ENCODE measurements at regions not wholly inside any gene's neighbourhood (a gene's known extent, or its start where the extent isn't known, plus 50 kb on each side); places are given as distances from the start of the nearest gene placed in this dataset.
"Not testable (repeated sequence)": the region's sequence is repeated elsewhere in the genome, so short reads cannot be mapped to it uniquely, and the experiment has no call there.

DNA sequence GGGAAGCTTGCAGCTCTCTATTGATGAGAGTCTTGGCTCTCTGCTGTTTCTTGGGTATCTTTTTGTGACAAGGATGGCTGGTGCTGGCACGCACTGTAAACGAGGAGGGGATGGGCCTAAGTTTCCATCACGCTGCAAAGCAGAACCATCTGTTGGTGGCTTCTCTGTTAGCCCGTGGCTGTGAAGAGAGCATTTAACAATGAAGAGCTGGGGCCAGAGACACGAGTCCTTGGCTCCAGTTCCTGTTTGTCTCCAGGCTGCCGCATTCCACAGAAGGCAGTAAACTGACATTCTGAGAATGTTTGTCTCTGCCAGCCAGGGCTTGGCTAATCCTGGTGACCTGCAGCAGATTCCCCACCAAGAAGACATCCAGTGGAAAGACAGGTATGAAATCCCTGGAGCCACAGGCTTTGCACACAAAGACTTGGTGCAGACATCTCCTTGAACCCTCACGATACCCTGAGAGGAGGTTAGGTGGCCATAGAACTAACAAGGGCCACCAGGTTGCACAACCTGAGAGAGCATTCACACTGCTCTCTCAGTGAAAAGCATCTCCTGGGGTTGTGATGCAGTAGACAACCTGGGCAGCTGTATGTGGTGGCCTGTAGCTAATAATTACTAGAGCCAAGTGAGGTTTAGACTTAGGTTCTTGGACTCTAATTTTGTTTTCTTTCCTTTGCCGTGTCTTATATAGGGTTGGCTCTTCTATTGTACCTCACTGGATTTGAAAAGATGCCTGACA lies 130.9 kb downstream of the ASB7 start:
- no peak for DNase-seq (ENCODE audit: low read depth, low spot score)
- peak overlapping the region; percentile 82 for H3K27ac ChIP-seq

DNA sequence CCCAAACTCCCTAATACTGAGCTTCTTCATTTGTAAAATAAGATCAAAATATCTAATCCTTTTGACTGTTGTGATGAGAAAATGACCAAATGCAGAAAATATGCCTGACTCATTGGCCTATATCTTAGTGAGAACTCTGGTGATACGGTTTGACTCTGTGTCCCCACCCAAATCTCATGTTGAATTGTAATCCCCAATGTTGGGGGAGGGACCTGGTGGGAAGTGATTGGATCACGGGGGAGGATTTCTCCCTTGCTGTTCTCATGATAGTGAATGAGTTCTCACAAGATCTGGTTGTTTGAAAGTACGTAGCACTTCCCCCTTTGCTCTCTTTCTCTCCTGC lies 131.4 kb downstream of the ASB7 start:
- peak overlapping the region; percentile 82 for H3K27ac ChIP-seq

DNA sequence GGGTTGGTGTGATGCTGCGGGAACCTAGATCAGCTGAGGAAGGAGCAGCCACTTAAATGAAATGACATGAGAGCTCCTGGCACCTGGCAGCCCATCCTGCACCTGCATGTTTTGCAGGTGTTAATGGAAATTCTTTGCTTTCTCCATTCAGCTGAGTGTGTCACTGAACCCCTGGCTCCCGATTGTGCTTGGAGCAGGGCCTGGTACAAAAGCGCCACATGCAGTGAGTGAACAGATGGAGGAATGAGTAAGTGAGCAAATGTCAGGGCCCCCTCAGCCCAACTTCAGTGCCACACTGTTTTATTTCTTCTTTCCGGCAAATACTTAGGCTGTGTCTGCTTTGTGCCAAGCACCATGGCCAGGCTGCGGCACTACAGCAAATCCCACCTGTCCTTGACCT lies 132.2 kb downstream of the ASB7 start:
- no peak for DNase-seq (ENCODE audit: low read depth, low spot score)
- H3K27ac ChIP-seq = peak overlapping the region; percentile 82

More for the DNA sequence above, 131.4 kb downstream of the ASB7 start:
- not testable (repeated sequence) for DNase-seq (ENCODE audit: low read depth, low spot score)

DNA sequence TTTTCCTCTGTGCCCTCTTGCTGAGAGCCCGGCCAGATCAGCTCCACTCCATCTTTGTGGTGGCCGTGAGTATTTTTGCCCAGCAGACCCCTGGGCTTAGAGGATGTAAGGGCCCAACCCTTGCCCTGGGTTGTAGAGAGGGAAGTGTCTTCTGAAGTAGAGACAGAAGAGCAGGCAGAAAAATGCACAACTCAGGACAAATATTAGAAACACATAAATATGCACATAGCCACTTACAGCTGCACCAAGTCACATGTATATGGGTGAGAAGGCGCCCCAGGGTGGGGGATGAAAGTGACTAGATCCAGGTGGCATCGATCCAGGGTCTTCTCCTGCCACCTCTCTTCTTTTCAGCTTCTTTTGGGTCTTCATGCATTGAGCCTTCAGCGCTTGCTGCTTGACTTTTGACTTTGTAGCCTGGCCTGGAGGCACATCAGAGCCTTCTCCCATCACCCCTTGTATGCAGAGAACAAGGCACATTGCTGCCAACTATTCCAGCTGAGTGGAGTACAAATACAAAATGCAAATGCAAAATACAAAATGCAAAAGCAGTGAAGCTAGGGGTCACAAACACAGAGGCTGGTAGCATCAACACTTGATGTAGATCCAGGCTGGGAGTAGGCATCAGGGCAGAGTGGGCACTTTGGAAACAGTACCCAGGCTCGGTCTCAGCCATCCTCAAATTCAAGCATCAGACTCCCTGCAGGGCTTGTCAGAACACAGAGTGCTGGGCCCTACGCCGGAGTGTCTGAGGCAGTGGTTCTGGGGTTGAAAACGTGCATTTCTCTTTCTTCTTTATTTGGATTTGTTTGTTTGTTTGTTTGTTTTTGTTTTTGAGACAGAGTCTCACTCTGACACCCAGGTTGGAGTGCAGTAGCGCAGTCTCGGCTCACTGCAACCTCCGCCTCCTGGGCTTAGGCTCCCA lies 133.0 kb downstream of the ASB7 start:
- DNase-seq (ENCODE audit: low read depth, low spot score) = no peak
- H3K27ac ChIP-seq = no peak overlapping the region

DNA sequence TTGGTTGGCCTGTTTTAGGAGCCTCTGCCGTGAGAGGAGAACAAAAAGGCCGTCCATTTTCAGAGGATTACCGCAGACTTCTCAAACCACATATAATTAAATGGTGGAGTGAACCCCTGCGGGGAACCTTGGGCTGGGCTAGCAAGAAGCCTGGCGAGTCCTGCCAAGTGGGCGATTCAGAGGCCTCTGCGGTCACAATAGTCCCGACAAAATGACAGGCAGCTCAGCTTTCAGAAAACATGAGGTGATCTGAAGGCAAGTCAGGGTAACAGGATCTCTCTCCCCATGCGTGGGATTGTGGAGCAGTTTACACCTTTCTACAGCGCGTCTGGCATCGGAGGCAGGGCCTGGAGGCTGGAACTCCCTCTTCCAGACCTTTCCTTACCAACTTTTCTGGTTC lies 134.8 kb downstream of the ASB7 start:
- no peak overlapping the region for H3K27ac ChIP-seq
- no peak for DNase-seq (ENCODE audit: low read depth, low spot score)

DNA sequence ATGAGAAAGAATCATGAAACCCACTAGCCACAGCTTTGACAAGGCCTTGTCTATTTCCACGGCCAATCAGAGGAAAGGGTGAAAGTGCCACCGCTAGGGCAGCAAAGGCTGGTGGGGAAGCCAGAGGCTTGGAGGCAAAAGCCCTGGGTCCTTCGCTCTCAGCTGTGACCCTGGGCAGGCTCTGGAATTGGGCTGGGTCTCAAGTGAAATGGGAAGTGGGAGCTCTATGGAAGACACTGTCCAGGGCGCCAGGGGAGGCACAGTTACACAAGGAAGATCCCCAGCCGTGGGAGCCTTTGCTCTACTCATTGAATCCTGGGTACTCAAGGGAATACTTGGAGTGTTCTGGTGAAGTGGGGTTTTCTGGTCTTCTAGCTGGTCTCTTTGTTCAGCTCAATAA lies 136.2 kb downstream of the ASB7 start:
- no peak for DNase-seq (ENCODE audit: low read depth, low spot score)
- H3K27ac ChIP-seq = no peak overlapping the region

DNA sequence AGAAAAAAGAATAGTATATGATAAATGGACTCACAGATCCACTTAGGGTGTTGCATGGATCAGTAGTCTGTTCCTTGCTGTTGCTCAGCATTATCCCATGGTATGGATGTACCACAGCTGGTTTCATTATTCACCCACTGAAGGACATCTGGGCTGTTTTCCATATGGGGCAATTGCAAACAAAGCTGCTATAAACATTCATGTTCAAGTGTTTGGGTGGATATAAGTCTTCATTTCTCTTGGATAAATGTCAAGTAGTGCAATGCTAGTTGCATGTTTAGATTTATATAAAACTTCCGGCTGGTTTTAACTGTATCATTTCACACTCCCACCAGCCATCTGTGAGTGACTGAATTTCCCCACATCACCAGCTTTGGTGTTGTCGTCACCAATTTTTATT lies 137.7 kb downstream of the ASB7 start:
- no peak overlapping the region for H3K27ac ChIP-seq
- no peak for DNase-seq (ENCODE audit: low read depth, low spot score)

DNA sequence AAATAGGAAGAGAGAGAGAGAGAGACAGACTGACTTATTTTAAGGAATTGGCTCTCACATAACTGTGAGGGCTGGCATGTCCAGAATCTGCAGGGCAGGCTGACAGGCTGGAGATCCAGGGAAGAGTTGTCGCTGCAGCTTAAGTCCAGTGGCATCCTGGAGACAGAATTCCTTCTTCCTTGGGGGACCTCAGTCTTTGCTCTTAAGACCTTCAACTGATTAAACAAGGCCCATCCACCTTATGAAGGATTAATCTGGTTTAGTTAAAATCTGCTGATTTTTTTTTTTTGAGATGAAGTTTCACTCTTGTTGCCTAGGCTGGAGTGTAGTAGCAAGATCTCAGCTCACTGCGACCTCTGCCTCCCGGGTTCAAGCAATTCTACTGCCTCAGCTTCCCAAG lies 128.0 kb upstream of the ALDH1A3 start:
- H3K27ac ChIP-seq = no peak overlapping the region
- DNase-seq (ENCODE audit: low read depth, low spot score) = no peak

DNA sequence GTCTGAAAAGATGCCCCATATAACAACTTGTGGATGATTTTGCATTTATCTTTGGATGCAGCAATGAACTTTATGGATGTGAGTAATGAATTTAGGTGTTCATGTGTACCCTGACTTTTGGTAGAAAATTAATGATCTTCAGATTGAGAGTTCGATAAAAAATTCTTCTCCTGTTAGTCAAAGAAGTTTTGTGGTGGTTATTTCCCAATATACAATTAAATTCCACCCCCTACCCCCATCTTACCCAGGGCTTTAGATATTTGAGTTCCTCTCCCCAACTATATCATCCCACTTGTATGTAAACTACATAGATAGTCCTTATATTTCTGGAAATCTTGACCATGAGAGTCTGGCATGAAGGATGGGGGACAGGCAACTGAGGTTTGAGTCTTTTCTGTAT lies 126.1 kb upstream of the ALDH1A3 start:
- no peak overlapping the region for H3K27ac ChIP-seq
- no peak for DNase-seq (ENCODE audit: low read depth, low spot score)

DNA sequence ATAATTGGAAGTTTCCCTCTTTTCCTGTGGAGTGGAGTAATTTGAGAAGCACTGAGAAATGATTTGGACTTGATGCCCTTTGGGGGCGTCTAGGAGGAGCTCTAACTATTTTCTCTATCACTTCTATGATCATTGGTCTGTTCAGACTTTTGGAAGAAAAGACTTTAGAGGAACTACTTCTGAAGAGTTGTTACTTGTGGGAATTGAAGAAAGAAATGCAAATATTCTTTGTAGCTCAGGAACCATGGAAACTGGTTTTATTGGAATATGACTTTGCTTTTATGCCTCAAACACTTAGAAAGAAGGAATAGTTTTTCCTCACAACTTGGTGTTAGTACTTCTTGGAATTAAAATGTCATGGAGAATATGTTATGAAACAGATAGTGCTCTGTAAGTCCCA lies 122.0 kb upstream of the ALDH1A3 start:
- no peak overlapping the region for H3K27ac ChIP-seq
- DNase-seq (ENCODE audit: low read depth, low spot score) = no peak

DNA sequence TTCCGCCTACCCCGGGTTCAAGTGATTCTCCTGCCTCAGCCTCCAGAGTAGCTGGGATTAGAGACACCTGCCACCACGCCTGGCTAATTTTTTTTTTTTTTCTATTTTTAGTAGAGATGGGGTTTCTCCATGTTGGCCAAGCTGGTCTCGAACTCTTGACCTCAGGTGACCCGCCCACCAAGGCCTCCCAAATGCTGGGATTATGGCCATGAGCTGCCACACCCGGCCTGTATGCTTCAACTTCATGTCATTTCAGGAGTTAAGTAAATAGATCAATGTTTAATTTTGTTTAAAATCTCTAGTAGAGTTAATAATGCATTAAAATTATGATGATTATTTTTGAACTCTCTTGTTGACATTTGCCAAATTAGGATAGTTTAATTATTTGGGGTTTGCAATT lies 121.1 kb upstream of the ALDH1A3 start:
- no peak for DNase-seq (ENCODE audit: low read depth, low spot score)
- no peak overlapping the region for H3K27ac ChIP-seq

DNA sequence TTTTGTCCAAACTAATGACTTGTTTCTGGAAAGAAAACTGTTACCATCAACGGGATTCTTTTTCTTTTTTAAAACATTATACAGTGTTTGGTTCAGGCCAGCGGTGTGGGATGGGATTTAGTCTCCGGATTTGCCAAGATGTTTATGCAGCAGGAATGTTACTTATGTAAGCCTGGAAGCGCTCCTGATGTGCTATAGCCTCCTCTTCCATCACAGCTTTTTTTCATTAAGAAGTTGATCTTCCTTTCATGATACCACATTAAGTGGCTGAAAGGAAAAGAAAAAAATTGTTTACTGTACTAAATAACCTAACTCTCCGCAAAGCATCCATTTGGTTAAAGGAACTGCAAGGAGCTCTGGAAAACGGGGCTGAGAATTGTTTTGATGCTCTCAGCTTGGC lies 120.5 kb upstream of the ALDH1A3 start:
- peak overlapping the region; percentile 6 for H3K27ac ChIP-seq

DNA sequence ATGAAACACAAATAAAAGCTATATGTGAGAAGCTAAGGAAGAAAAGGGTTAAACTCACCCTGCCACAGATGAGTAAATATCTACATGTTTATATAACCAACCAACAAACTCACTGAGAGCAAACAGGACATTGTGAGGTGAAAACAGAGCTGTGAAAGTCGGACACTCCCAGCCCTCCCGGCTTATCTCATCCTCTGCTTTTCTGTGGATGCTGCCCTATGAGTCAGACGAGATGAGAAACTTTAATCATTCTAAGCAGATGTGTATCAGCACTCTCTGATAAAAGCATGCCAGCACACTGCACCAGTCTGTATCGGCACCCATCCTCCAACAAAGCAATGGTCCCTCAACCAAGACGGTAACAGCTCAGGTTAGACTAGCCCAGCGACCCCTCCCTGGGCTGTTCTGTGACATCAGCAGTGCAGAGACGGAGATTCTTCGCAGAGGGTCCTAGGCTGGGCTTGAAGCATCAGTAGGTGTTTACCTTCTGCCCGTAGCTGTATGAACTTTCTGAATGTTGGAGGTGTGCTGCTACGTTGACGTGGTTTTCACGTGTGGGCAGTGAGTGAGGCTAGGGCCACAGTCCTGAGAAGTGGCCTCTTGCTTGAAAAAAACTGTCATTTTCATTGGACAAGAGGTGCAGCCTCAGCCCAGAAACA lies 119.8 kb upstream of the ALDH1A3 start:
- peak overlapping the region; percentile 6 for H3K27ac ChIP-seq
- DNase-seq (ENCODE audit: low read depth, low spot score) = peak; percentile 69

More for the DNA sequence above, 120.5 kb upstream of the ALDH1A3 start:
- DNase-seq (ENCODE audit: low read depth, low spot score) = no peak

DNA sequence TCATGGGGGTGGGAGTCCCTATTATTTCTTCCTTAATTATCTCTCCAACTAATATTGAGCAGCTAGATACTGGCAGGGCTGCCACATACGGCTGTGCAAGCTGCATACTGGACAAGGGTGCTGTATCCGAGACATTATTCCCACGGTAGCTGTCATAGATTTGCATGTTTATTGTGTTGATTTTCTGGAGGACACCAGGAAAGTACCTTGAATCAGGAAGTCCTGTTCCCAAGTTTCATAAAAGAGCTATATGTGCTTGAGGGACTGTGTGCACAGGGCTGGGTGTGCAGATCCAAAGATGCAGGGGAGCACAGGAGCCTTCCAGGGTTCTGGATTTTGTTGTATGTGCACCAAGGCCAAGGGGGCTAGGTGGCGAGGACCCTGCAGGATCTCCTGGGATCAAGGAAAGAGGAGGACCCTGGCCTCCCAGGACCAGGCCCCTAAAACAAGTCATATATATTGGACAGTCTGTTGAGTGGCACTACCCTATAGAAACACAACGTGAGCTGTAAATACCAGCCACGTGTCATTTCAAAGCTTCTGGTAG lies 119.2 kb upstream of the ALDH1A3 start:
- DNase-seq (ENCODE audit: low read depth, low spot score) = no peak

DNA sequence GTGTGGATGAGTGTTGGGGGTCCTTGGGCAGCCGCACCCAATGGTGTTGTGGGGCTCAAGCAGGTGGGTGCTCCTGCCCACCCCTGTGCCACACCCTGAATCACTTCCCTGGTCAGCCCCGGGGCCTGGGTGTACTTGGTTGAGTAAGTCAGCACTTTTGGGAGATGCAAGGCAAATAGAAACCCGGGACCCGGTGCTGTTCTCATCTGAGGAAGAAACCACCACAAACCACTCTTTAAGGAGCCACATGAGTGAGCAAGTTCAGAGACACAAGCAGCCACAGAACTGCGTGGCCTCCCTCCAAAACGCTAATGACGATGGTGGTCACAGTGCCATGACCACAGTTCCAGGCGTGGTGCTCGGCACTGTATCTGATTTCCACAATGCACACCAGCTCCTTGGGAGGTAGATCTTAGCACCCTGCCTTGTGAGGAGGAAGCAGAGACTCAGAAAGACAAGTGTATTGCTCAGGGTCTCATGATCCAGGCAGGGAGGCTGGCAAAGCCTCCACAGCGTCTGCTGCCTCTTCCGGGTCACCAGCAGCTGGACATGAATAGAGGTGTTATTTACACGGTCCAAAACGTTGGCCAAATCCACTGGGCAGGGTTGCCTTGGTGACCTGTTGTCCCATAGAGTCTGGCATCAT lies 118.2 kb upstream of the ALDH1A3 start:
- no peak for DNase-seq (ENCODE audit: low read depth, low spot score)
- no peak overlapping the region for H3K27ac ChIP-seq

More for the DNA sequence above, 119.2 kb upstream of the ALDH1A3 start:
- no peak overlapping the region for H3K27ac ChIP-seq

DNA sequence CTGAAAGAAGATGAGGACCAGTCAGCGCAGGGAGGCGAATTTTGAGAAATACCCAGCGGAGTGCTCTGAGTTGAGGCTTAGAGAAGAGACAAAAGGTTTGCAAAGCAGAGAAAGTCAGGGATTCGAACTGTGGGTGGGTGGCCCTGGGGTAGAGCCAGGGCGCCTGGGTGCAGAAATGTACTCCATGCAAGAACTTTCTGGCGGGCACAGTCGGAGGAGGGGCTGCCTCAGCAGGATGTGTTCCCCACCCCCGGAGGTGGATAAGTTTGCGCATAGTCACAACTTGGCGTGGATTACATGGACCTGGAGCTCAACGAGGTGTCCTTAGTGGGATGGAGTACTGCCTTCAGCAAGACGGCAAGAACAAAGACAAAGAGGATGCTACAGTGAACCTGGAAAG lies 117.3 kb upstream of the ALDH1A3 start:
- no peak overlapping the region for H3K27ac ChIP-seq

DNA sequence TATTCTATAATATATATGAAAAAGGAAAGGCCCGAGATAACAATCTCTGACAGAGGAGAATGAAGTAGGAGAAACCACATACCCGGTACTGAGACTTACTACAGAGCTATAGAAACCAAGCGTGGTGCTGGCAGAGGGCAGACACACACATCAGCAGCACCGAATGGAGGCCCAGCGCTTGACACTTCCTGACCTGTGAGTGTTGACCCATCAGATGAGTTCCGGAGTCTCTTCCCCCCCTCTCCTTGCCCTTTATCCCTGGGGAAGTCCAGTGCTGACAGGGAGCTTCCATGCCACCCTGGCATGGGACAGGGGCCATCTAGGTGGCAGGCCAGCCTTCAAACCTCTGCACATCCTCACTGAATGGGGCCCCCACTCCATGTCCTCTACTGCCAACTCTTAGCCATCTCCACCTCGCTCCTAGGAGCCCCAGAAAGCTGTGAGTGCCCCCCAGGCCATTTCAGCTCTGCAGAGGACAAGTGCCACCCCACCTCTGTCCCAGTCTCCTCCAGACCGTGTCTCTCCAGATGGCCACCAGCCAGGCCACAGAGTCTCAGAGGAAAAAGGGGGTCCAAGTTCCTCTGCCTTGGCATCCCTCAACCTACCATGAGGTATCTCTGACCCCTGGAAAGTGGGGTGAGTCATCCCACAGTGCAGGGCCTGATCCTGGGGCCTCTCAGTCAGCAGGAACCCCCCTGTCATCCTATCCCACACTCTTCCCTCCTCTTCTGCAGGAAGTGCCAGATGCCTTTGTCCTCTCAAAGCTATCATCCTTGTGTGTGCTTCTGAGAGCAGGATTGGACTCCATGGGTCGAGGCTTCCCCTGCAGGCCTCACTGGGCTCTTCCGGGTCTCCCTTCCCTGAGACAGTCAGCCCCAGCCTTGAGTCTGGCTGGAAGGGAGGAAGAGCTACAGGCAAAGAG lies 116.5 kb upstream of the ALDH1A3 start:
- no peak for DNase-seq (ENCODE audit: low read depth, low spot score)
- H3K27ac ChIP-seq = no peak overlapping the region

More for the DNA sequence above, 117.3 kb upstream of the ALDH1A3 start:
- DNase-seq (ENCODE audit: low read depth, low spot score) = no peak

DNA sequence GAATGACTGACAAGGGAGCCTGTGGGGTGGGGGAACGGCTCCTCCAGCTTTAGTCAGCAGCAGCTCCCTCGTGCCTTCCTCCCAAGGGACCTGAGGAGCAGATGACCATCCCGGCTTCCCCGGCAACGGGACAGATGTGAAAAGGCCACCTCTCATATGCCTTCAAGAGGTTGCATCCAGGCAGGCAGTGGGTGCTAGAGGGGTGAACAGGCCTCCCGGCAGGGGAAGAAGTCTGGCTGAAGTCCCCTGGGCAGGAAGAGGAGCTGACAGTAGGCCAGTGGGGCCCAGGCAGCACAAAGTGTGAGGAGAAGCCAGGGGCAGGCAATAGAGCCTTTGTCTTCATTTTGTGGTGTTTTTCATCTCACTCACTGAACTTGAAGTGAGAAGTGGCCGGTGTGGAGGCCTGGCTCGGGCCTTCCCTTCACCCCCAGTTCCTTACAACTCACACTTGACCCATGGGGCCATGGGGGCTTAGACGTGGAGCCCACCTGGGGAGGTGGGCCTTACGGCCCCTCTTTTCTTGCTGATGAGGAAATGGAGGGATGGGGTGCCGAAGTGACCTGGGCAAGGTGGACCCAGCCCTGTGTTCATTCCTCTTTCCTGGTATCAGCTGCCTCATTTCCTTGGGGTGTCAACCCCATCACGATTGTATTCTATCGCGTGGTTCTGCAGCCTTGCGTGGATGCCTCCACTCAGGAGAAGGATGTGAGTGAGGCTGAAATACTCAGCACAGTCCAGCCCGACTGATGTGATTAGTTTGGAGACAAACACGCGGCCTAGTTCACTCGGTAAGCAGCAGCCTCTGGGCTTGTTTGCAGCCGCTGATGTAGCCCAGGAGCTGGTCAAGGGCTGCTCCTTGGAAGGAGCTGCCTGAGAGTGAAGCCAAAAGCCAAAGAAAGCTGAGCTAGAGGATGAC lies 115.5 kb upstream of the ALDH1A3 start:
- DNase-seq (ENCODE audit: low read depth, low spot score) = no peak
- no peak overlapping the region for H3K27ac ChIP-seq
